ENCODE measurements at regions not wholly inside any gene's neighbourhood (a gene's known extent, or its start where the extent isn't known, plus 50 kb on each side); places are given as distances from the start of the nearest gene placed in this dataset.

DNA sequence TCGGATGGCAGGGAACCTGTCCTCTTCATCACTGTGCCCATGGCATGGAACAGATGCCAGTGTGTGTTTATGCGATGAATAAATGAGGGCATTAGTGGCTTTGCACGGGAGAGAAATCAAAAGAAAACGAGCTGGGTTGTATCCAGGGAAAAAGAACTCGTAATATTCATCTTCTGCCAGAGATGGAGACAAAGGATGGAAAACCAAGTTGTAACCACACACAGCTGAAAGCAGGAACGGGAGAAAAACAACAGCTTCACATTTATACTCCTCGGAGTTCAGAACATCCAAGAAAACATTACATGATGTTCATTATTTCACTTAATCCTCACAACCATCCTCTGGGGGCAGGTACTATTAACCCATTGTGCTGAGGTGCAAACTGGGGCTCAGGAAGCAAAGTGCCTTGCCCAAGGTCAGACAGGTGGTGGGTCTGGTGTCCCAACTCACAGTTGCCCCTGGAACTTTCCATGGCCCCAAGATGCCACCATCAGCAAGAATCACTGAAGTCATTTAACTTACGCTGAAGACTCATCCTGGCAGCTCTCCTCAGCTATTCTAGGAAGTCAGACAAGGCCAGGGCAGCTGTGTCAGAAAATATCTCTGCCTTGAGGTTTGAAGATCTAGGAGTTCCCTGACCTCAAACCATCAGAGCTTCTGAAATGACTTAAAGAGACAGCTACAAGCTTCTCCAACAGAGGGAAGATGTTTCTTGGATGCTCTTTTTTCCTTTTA is 250.4 kb downstream of the NSG2 start:
- H3K4me3 ChIP-seq, result no peak overlapping the region
- H3K27ac ChIP-seq, result no peak overlapping the region
- no peak for DNase-seq (ENCODE audit: low spot score in 2 of 2)
- H3K27me3 ChIP-seq, result no peaks in the 10 kb centered on the region
- intact Hi-C loops (cut with DNase I; ENCODE audit: low total_unique reads), result no loop called here
- no peaks in the 10 kb centered on the region for H3K9me3 ChIP-seq
- TF ChIP-seq POLR2AphosphoS5 (IDR thresholded peaks at IDR 0.05), result no peak
- TF ChIP-seq POLR2A (IDR thresholded peaks at IDR 0.05), result no peak
- TF ChIP-seq, protein P1, sequence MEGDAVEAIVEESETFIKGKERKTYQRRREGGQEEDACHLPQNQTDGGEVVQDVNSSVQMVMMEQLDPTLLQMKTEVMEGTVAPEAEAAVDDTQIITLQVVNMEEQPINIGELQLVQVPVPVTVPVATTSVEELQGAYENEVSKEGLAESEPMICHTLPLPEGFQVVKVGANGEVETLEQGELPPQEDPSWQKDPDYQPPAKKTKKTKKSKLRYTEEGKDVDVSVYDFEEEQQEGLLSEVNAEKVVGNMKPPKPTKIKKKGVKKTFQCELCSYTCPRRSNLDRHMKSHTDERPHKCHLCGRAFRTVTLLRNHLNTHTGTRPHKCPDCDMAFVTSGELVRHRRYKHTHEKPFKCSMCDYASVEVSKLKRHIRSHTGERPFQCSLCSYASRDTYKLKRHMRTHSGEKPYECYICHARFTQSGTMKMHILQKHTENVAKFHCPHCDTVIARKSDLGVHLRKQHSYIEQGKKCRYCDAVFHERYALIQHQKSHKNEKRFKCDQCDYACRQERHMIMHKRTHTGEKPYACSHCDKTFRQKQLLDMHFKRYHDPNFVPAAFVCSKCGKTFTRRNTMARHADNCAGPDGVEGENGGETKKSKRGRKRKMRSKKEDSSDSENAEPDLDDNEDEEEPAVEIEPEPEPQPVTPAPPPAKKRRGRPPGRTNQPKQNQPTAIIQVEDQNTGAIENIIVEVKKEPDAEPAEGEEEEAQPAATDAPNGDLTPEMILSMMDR (IDR thresholded peaks at IDR 0.05), result no peak
- no peaks in the 10 kb centered on the region for H3K4me1 ChIP-seq
- no peaks in the 10 kb centered on the region for H3K36me3 ChIP-seq

DNA sequence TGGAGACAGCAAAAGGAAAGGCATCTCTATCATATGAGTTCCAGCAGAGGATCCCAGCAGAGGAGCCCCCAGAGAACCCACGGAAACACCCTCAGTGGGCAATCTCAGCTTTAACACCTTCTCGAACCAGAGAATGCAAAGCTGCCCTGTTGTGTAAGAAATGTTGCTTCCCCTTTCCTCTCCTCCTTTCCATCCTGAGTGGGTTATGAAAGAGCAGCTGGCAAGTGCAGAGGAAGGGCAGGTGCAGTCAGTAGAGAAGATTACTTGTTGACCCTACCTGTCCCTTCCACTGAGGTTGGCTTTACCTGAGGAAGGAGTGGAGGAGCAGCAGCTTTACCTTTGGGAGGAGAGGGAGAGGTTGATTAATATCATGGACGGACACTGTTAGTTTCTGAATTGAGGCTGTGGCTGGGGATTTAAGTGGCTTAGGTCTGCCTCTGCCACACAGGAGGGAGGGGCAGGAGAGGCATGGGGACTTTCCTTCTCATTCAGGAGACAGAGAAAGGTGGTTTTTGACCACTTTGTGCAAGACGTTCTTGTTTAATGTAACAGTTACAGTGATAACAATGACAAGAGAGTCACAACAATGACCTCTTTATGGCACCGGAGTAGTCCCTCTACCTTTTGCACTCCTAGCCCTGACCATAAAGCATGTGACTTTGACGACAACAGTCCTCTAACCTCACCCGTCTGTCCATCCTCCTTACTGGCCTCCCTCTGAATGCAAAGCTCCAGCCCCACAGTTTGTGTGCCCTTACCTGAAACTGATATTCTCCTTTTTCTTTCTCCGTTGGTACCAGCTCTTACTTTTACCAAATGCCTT is 254.8 kb downstream of the NSG2 start:
- Histone ChIP-seq H3K4me1 (no peaks in the 10 kb centered on the region), H3K27ac (no peak overlapping the region), H3K36me3 (no peaks in the 10 kb centered on the region), H3K4me3 (no peak overlapping the region), H3K9me3 (no peaks in the 10 kb centered on the region), H3K27me3 (no peaks in the 10 kb centered on the region)
- intact Hi-C loops (cut with DNase I; ENCODE audit: low total_unique reads), result no loop called here
- no peak for TF ChIP-seq POLR2A (IDR thresholded peaks at IDR 0.05)
- TF ChIP-seq, protein P1 (IDR thresholded peaks at IDR 0.05), result no peak
- no peak for DNase-seq (ENCODE audit: low spot score in 2 of 2)

DNA sequence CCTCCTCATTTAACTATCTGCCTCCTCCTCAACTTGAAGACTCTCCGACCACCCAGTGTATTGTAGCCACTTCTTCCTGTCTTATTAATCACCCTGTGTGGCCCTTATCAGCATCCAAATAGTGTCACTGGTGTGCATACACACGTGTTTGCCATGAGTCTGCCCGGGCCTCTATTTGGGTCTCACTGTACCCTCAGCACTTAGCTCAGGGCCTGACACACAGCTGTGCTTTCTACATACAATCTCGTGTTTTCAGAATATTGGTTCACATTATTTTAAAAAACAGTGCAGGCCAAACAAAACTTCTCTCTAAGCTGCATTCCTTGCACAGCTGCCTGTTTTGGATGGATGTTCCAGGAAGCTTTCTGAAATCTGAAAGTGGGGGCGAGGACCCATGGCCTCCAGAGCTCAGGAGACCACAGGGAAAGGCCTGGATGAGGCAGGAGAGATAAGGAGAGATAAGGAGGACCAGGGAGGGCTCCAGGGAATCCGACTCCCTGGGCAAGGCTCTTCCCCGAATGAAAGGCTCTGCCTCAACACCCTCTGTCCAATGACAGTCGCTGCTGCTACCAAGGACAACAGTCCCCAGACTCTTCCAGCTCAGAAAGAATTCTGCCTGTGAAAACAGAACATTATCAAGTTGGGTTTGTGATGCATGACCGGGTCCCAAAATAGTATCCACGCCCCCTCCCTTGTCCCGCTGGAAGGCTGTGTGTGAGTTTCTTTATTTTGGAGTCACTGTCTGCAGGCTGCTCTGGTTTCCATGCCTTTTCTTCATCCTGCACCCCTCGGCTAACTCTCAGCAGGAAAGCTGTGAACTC is 255.6 kb downstream of the NSG2 start:
- Histone ChIP-seq H3K27ac (no peak overlapping the region), H3K4me1 (no peaks in the 10 kb centered on the region), H3K27me3 (no peaks in the 10 kb centered on the region), H3K36me3 (no peaks in the 10 kb centered on the region), H3K9me3 (no peaks in the 10 kb centered on the region), H3K4me3 (no peak overlapping the region)
- TF ChIP-seq, protein P1 (IDR thresholded peaks at IDR 0.05), result no peak
- TF ChIP-seq POLR2A (IDR thresholded peaks at IDR 0.05) (no peak), POLR2AphosphoS5 (IDR thresholded peaks at IDR 0.05) (no peak)
- DNase-seq (ENCODE audit: low spot score in 2 of 2), result no peak
- intact Hi-C loops (cut with DNase I; ENCODE audit: low total_unique reads), result no loop called here

DNA sequence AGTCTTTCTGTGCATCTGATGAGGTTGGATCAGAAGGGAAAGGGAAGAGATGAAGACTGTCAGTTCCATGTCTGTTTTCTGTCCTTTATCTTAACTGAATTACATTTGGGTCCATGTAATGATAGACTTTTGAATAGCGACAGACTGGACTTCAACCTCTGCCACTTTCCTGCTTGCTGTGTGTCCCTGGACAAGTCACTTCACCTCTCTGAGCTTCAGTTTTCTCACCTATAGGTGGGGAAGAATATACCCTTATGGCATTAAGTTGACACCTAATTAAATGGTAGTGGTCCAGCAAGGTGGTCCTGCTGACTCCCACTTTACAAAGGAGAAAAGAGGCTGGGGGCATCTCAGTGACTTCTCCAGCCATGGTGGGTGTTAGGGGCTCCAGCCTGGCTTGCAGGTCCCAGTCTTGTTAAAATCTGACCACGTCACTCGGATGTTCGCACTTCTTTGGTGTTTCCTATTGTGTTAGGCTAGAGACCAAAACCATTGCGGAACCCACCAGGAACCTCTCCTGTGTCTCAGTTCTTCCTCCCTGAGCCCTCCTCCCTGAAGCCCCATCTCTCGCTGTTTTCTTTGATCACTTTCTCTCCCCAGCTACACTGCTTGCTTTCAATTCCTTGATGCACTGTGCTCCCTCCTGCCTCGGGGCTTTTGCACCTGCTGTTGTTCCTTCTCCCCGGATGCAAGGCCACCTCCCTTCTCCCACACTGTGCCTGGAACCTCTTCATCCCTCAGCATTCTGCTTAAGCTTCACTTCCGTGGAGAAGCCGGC is 256.5 kb downstream of the NSG2 start:
- no peaks in the 10 kb centered on the region for H3K9me3 ChIP-seq
- intact Hi-C loops (cut with DNase I; ENCODE audit: low total_unique reads), result no loop called here
- H3K4me3 ChIP-seq, result no peak overlapping the region

DNA sequence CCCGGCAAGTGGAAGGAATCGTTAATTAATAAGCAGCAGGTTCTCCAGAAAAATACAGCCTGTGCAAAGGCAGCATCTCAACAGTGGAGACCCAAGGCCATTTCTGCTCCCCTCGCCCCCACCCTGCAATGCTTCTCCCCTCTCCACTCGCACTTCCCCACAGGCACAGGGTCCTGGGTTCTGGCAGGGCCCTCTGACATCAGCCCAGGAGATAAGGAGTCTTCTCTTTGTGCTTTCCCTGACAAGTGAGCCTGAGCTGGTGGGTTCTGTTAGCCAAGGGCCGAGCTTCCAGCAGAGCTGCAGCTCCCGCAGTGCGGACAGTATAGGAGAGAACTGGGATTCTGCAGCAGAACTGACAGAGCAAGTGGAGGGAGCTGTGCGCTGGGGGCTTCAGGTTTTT is 257.5 kb downstream of the NSG2 start:
- DNase-seq (ENCODE audit: low spot score in 2 of 2), result no peak
- H3K4me1 ChIP-seq, result no peaks in the 10 kb centered on the region
- no peaks in the 10 kb centered on the region for H3K9me3 ChIP-seq
- H3K36me3 ChIP-seq, result no peaks in the 10 kb centered on the region
- intact Hi-C loops (cut with DNase I; ENCODE audit: low total_unique reads), result no loop called here
- H3K27ac ChIP-seq, result no peak overlapping the region
- TF ChIP-seq POLR2A (IDR thresholded peaks at IDR 0.05), result no peak
- no peak for TF ChIP-seq POLR2AphosphoS5 (IDR thresholded peaks at IDR 0.05)
- TF ChIP-seq, protein P1 (IDR thresholded peaks at IDR 0.05), result no peak
- H3K4me3 ChIP-seq, result no peak overlapping the region
- H3K27me3 ChIP-seq, result no peaks in the 10 kb centered on the region

More for the DNA sequence above, 256.5 kb downstream of the NSG2 start:
- no peaks in the 10 kb centered on the region for H3K4me1 ChIP-seq
- no peak for TF ChIP-seq POLR2A (IDR thresholded peaks at IDR 0.05)
- TF ChIP-seq POLR2AphosphoS5 (IDR thresholded peaks at IDR 0.05), result no peak
- DNase-seq (ENCODE audit: low spot score in 2 of 2), result no peak
- H3K36me3 ChIP-seq, result no peaks in the 10 kb centered on the region
- no peak overlapping the region for H3K27ac ChIP-seq
- H3K27me3 ChIP-seq, result no peaks in the 10 kb centered on the region
